ENCODE measurements at regions not wholly inside any gene's neighbourhood (a gene's known extent, or its start where the extent isn't known, plus 50 kb on each side); places are given as distances from the start of the nearest gene placed in this dataset.

DNA sequence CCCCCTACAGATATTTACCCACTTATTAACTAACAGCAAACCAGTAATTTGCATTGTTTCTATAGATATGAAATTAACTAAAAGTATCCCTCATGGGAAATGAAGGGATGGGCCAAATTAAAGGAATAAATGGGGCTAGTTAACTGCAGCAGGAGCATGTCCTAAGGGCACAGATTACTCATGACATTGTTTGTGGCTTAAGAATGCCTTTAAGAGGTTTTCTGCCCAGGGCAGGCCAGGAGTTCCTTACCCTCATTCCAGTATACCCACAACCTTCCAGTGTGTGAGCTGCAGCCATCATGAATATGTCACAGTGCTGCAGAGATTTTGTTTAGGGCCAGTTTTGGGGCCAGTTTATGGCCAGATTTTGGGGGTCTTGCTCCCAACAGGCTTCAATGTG, 1101.9 kb downstream of the PRIM2 start:
- TF ChIP-seq, protein P1, sequence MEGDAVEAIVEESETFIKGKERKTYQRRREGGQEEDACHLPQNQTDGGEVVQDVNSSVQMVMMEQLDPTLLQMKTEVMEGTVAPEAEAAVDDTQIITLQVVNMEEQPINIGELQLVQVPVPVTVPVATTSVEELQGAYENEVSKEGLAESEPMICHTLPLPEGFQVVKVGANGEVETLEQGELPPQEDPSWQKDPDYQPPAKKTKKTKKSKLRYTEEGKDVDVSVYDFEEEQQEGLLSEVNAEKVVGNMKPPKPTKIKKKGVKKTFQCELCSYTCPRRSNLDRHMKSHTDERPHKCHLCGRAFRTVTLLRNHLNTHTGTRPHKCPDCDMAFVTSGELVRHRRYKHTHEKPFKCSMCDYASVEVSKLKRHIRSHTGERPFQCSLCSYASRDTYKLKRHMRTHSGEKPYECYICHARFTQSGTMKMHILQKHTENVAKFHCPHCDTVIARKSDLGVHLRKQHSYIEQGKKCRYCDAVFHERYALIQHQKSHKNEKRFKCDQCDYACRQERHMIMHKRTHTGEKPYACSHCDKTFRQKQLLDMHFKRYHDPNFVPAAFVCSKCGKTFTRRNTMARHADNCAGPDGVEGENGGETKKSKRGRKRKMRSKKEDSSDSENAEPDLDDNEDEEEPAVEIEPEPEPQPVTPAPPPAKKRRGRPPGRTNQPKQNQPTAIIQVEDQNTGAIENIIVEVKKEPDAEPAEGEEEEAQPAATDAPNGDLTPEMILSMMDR (IDR thresholded peaks at IDR 0.05) = no peak
- TF ChIP-seq EZH2phosphoT487 (IDR thresholded peaks at IDR 0.05; ENCODE audit: borderline replicate concordance, low read depth) (no peak), POLR2AphosphoS5 (IDR thresholded peaks at IDR 0.05; ENCODE audit: low read depth, low read length) (no peak), GABPA (IDR thresholded peaks at IDR 0.05; ENCODE audit: low read depth) (no peak), JUND (IDR thresholded peaks at IDR 0.05) (no peak), CHD2 (IDR thresholded peaks at IDR 0.05; ENCODE audit: low read length, partially characterized antibody) (no peak), MXI1 (IDR thresholded peaks at IDR 0.05; ENCODE audit: low read depth, low read length) (no peak)
- TF ChIP-seq, protein P2, sequence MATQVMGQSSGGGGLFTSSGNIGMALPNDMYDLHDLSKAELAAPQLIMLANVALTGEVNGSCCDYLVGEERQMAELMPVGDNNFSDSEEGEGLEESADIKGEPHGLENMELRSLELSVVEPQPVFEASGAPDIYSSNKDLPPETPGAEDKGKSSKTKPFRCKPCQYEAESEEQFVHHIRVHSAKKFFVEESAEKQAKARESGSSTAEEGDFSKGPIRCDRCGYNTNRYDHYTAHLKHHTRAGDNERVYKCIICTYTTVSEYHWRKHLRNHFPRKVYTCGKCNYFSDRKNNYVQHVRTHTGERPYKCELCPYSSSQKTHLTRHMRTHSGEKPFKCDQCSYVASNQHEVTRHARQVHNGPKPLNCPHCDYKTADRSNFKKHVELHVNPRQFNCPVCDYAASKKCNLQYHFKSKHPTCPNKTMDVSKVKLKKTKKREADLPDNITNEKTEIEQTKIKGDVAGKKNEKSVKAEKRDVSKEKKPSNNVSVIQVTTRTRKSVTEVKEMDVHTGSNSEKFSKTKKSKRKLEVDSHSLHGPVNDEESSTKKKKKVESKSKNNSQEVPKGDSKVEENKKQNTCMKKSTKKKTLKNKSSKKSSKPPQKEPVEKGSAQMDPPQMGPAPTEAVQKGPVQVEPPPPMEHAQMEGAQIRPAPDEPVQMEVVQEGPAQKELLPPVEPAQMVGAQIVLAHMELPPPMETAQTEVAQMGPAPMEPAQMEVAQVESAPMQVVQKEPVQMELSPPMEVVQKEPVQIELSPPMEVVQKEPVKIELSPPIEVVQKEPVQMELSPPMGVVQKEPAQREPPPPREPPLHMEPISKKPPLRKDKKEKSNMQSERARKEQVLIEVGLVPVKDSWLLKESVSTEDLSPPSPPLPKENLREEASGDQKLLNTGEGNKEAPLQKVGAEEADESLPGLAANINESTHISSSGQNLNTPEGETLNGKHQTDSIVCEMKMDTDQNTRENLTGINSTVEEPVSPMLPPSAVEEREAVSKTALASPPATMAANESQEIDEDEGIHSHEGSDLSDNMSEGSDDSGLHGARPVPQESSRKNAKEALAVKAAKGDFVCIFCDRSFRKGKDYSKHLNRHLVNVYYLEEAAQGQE (IDR thresholded peaks at IDR 0.05; ENCODE audit: low read depth, low read length) = no peak
- TF ChIP-seq, protein P3, sequence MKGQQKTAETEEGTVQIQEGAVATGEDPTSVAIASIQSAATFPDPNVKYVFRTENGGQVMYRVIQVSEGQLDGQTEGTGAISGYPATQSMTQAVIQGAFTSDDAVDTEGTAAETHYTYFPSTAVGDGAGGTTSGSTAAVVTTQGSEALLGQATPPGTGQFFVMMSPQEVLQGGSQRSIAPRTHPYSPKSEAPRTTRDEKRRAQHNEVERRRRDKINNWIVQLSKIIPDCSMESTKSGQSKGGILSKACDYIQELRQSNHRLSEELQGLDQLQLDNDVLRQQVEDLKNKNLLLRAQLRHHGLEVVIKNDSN (IDR thresholded peaks at IDR 0.05; ENCODE audit: borderline replicate concordance, low read depth) = no peak

Data from SK-N-SH (cell line).